HG03521 (cell line): ENCODE measurements at regions not wholly inside any gene's neighbourhood (a gene's known extent, or its start where the extent isn't known, plus 50 kb on each side); places are given as distances from the start of the nearest gene placed in this dataset.

Experiments used
- ATAC-seq: cut with Tn5 transposase; IDR thresholded peaks from one replicate; pipeline ENCODE4 v1.9.1; 2021; ENCODE audit warnings: mild to moderate bottlenecking, moderate library complexity; ENCODE audit not compliant: unreplicated experiment

- no peak for ATAC-seq
Observed at GRCh38 chr4:136946307-136946907, 585.9 kb downstream of the PCDH18 start.

GRCh38 chr4:136939781-136940180 is 592.5 kb downstream of the PCDH18 start:
- ATAC-seq = no peak

- ATAC-seq = no peak
Observed at GRCh38 chr4:136935871-136936270, 596.4 kb downstream of the PCDH18 start.

- no peak for ATAC-seq
Observed at GRCh38 chr4:136935305-136935704, 597.0 kb downstream of the PCDH18 start.

DNA sequence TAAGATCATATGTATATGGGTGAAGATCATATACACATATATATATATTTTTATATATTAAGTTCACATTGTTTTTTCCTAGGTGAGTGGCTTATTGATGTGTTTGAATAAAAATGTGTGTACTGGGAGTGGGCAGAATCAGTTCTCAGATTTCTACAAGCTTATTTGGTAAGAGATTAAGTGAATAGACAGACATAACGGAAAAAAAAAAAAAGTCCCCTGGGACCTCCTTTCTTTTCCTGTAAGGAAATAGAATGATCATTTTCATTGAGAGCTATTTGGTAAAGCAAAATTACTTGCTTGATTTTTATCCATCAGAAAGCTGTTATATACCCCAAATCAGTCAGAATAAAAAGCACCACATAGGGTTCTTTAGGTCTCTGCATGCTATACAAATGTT is 597.7 kb downstream of the PCDH18 start:
- ATAC-seq = no peak

DNA sequence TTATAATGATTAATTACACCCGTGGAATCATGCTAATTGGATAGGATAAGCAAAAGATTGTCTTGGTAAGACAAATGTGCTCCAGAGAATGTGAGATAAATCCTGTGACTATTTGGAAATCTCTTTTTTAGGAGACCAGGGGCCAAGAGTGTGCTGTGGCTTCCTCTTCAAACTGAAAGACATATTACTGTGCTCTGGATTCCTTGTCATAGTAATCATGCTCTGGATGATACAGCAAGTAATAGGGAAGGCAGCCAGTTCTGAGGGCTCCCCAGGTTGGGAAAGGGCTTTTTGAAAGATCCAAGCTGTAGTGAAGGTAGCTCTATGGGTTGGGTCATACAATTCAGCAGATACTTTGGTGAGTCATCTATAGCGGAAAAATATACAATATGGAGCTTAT is 600.5 kb downstream of the PCDH18 start:
- no peak for ATAC-seq

DNA sequence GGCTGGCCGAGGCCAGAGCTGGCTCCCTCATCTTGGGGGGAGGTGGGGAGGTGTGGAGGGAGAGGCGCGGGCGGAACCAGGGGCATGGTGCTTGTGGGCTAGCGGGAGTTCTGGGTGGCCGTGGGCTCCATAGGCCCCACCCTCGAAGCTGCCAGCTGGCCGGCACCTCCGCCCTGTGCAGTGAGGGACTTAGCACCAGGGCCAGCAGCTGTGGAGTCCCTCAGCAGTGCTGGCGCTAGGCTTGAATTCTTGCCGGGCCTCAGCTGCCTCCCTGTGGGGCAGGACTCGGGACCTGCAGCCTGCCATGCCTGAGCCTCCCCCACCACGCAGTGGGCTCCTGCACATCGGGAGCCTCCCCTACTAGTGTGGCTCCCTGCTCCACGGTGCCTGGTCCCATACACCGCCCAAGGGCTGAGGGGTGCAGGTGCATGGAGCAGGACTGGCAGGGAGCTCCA is 603.3 kb downstream of the PCDH18 start:
- ATAC-seq = no peak

- ATAC-seq = no peak
Observed at GRCh38 chr4:136927172-136927571, 605.1 kb downstream of the PCDH18 start.

DNA sequence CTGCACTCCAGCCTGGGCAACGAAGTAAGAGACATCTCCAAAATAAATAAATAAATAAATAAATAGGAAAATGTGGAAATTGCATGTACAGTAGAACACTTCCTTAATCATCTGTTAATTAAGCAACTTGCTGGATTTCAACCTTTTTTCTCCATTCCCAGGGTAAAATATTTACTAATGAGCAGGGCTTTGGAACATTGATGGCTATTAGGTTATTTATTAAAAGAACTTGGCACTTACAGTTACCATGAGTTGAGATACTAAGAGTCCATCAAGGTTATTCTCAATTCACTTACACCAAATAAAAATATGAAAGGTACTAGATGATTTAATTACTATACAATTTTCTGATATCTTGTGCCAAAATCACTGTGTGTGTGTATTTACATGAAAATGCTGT is 607.1 kb downstream of the PCDH18 start:
- ATAC-seq = no peak

DNA sequence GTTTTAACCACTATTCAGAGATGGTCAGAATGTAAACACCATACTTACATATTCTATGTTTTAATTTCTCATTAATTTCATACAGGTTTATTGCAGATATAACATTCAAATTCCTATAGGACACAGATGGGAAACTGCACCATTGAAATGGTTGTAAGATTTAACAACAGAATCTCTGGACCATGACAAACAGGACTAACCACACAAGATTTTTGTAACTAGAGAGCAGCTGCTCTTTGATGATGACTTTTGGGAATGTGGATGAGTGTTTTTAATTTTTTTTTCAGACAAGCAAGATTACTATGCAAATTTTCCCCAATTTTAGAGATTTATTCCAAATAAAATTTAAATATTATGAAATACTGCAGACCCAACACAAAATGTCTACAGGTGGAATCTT is 610.2 kb downstream of the PCDH18 start:
- no peak for ATAC-seq

GRCh38 chr4:136920092-136920881 is 612.0 kb downstream of the PCDH18 start:
- no peak for ATAC-seq

DNA sequence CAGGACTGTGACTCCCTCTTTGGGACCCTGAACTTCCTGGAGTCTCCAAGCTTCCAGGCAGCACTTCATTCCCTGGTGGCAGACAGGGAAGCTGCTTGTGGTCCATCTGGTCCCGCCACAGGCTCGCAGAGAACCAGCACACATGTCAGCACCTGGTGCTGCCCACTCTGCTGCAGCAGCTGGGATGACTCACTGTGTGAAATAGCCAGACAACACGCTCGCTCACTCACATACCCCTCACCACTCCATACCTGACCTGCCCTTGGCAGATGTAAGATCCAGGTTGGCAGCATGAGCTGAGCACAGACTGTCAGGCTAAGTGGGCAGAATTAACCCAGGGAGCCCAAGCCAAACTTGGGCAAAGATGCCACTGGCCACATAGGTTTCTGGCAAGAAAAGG is 613.5 kb downstream of the PCDH18 start:
- no peak for ATAC-seq

GRCh38 chr4:136917312-136918110 is 614.8 kb downstream of the PCDH18 start:
- no peak for ATAC-seq

GRCh38 chr4:136909626-136910025 is 622.7 kb downstream of the PCDH18 start:
- no peak for ATAC-seq

- no peak for ATAC-seq
Observed at GRCh38 chr4:136908122-136908521, 624.2 kb downstream of the PCDH18 start.

DNA sequence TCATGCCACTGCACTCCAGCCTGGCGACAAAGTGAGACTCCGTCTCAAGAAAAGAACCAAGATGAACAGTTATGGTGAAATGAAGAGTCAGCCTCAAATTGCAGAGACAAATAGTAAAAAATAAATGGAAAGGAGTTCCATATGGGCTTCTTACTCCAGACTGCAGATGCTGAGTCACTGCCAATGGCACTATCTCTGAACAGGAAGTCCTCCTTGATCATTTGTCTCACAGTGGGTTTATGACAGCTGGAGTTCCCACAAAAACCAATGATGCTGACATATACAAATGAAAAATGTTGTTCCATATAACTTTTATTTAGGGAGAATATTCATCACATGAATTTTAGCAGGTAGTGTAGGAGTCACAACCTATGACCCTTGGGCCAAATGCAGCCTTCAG is 631.6 kb downstream of the PCDH18 start:
- ATAC-seq = no peak

- no peak for ATAC-seq
Observed at GRCh38 chr4:136898590-136899248, 633.6 kb downstream of the PCDH18 start.

- no peak for ATAC-seq
Observed at GRCh38 chr4:136893573-136893972, 638.7 kb downstream of the PCDH18 start.

DNA sequence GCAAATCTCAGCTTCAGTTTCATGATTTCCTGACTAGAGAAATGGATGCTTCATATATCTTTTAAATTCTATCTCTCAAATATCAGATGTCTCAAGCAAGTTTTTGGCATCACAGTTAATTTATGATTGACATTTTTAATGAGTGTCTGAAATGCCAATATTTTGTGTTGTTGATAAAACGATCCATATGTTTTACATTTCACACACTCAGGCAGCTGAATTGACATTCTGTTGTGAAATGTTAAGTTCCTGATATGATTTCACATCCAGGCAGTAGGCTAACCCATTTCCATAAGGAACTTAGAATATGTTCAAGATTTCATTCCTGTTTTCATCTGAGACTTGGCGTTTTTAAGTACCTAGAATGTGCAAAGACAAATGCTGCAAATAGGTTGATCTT is 650.6 kb downstream of the PCDH18 start:
- no peak for ATAC-seq

GRCh38 chr4:136873555-136873954 is 658.7 kb downstream of the PCDH18 start:
- no peak for ATAC-seq

GRCh38 chr4:136867465-136867864 is 664.8 kb downstream of the PCDH18 start:
- no peak for ATAC-seq
